PC-3 (cell line): ENCODE measurements at regions not wholly inside any gene's neighbourhood (a gene's known extent, or its start where the extent isn't known, plus 50 kb on each side); places are given as distances from the start of the nearest gene placed in this dataset.

Source experiments
- ATAC-seq: fragments of 200-7000 bp; cut with Tn5 transposase; 2 replicates; pipeline ENCODE4 v1.9.1; 2020; ENCODE audit warnings: mild to moderate bottlenecking, moderate library complexity
- BruUV-seq: library from RNA; stranded (reverse); fragments of 400-500 nt; replicated peaks from 2 replicates; lab custom pipeline; 2021; lab: Mats Ljungman, UMichigan
- CTCF ChIA-PET: fragments of 300-600 bp; sonication (Branson Sonifier 250); formaldehyde crosslinking; loops from one replicate; lab custom pipeline; 2022; ENCODE audit warnings: antibody characterized with exemption; lab: Charles Lee
- POLR2A ChIA-PET: fragments of 300-600 bp; sonication (Branson Sonifier 250); formaldehyde crosslinking; loops from one replicate; lab custom pipeline; 2022; ENCODE audit warnings: antibody characterized with exemption; ENCODE audit not compliant: unreplicated experiment; lab: Charles Lee
- DNase-seq: peaks from one replicate; pipeline ENCODE4 v3.0.0-alpha.2; 2015
- H2AFZ ChIP-seq: fragments of 300-600 bp; sonication (generic); 2 replicates; pipeline ENCODE4 v1.6.0; 2016; ENCODE audit warnings: antibody characterized with exemption, low read length
- H3F3A ChIP-seq: fragments of 300-600 bp; sonication (generic); one replicate; pipeline ENCODE4 v1.6.0; 2017; ENCODE audit warnings: antibody characterized with exemption, low read length, control low read depth, mild to moderate bottlenecking; ENCODE audit not compliant: unreplicated experiment
- H3K27ac ChIP-seq: fragments of 300-600 bp; sonication (generic); 2 replicates; pipeline ENCODE4 v1.5.1; 2016; ENCODE audit warnings: mild to moderate bottlenecking, low read length
- H3K27me3 ChIP-seq: fragments of 300-600 bp; sonication (generic); 2 replicates; pipeline ENCODE4 v1.6.1; 2016; ENCODE audit warnings: low read length, mixed read lengths
- H3K36me3 ChIP-seq: fragments of 300-600 bp; sonication (generic); 2 replicates; pipeline ENCODE4 v1.6.1; 2016; ENCODE audit warnings: low read depth, mixed run types, low read length, mixed read lengths
- H3K4me1 ChIP-seq: fragments of 300-600 bp; sonication (generic); 2 replicates; pipeline ENCODE4 v1.5.1; 2016; ENCODE audit warnings: low read length; ENCODE audit not compliant: insufficient read depth
- H3K4me2 ChIP-seq: fragments of 300-600 bp; sonication (generic); 2 replicates; pipeline ENCODE4 v1.6.0; 2016; ENCODE audit warnings: low read length
- H3K4me3 ChIP-seq: fragments of 300-600 bp; sonication (generic); 2 replicates; pipeline ENCODE4 v1.5.1; 2016; ENCODE audit warnings: mild to moderate bottlenecking, low read length, mixed read lengths
- H3K79me2 ChIP-seq: fragments of 300-600 bp; sonication (generic); 2 replicates; pipeline ENCODE4 v1.6.1; 2017; ENCODE audit warnings: low read length, mixed read lengths
- H3K9ac ChIP-seq: fragments of 300-600 bp; sonication (generic); 2 replicates; pipeline ENCODE4 v1.6.0; 2016; ENCODE audit warnings: mild to moderate bottlenecking, low read length
- H3K9me2 ChIP-seq: fragments of 300-600 bp; sonication (generic); replicated peaks from 2 replicates; pipeline ENCODE4 v1.6.1; 2016; ENCODE audit warnings: mixed run types, low read length, mixed read lengths
- H3K9me3 ChIP-seq: fragments of 300-600 bp; sonication (generic); 2 replicates; pipeline ENCODE4 v1.6.1; 2016; ENCODE audit warnings: low read length, mixed read lengths
- H4K20me1 ChIP-seq: fragments of 300-600 bp; sonication (generic); 2 replicates; pipeline ENCODE4 v1.6.1; 2016; ENCODE audit warnings: low read length, mixed read lengths
- EZH2 ChIP-seq: fragments of 300-600 bp; sonication (generic); IDR thresholded peaks from one replicate; pipeline ENCODE4 v1.6.1; 2017; ENCODE audit warnings: antibody characterized with exemption, mild to moderate bottlenecking, low read length; ENCODE audit not compliant: unreplicated experiment
- EZH2phosphoT487 ChIP-seq: fragments of 300-600 bp; sonication (generic); IDR thresholded peaks from 2 replicates; pipeline ENCODE4 v1.6.1; 2018; ENCODE audit warnings: mild to moderate bottlenecking, antibody characterized with exemption, low read length, borderline replicate concordance
- intact Hi-C: fragments of 100-400 bp; cut with micrococcal nuclease; formaldehyde crosslinking; loops from 2 replicates; pipeline ENCODE4 v1.9.0; 2023
- TF ChIP-seq, protein P1 (sequence below): fragments of 300-600 bp; sonication (generic); conservative IDR thresholded peaks from 2 replicates; pipeline ENCODE4 v1.5.1; 2017; ENCODE audit warnings: antibody characterized with exemption, low read depth, mild to moderate bottlenecking, low read length

DNA sequence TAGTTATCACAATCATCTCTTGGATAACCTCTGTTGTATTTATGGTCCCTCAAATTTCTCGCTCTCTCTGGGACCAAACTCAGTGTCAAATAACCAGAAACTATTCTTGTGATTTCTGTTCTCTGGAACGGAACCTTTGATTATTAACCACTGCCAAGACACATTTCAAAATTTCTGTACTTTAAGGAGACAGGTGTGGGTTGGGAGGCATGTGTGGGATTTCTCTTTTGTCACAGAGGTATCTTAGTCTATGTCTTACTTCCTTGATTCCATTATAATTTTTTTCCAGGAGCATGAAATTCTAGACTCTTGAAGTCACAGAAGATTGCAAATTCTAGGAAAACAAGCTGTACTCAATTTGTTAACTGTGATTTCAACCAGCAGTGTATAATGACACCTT lies 919.0 kb upstream of the B3GALT2 start:
- no peaks in the 10 kb centered on the region for H3F3A ChIP-seq
- H3K36me3 ChIP-seq: no peaks in the 10 kb centered on the region
- intact Hi-C loops: no loop called here
- no peaks in the 10 kb centered on the region for H3K79me2 ChIP-seq
- H3K9ac ChIP-seq: no peak overlapping the region
- H3K9me2 ChIP-seq: no peaks in the 10 kb centered on the region
- no TSS peak for BruUV-seq
- no peak overlapping the region for H3K4me2 ChIP-seq
- H3K27ac ChIP-seq: no peak overlapping the region
- no peaks in the 10 kb centered on the region for H3K4me1 ChIP-seq
- ATAC-seq: no peak
- ChIA-PET CTCF (no interaction called here), POLR2A (no interaction called here)
- H3K27me3 ChIP-seq: no peaks in the 10 kb centered on the region
- H3K9me3 ChIP-seq: no peaks in the 10 kb centered on the region
- H2AFZ ChIP-seq: no peak overlapping the region
- DNase-seq: no peak
- no peak overlapping the region for H3K4me3 ChIP-seq
- no peak for TF ChIP-seq EZH2phosphoT487
- TF ChIP-seq, protein P1, sequence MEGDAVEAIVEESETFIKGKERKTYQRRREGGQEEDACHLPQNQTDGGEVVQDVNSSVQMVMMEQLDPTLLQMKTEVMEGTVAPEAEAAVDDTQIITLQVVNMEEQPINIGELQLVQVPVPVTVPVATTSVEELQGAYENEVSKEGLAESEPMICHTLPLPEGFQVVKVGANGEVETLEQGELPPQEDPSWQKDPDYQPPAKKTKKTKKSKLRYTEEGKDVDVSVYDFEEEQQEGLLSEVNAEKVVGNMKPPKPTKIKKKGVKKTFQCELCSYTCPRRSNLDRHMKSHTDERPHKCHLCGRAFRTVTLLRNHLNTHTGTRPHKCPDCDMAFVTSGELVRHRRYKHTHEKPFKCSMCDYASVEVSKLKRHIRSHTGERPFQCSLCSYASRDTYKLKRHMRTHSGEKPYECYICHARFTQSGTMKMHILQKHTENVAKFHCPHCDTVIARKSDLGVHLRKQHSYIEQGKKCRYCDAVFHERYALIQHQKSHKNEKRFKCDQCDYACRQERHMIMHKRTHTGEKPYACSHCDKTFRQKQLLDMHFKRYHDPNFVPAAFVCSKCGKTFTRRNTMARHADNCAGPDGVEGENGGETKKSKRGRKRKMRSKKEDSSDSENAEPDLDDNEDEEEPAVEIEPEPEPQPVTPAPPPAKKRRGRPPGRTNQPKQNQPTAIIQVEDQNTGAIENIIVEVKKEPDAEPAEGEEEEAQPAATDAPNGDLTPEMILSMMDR: no peak
- TF ChIP-seq EZH2: no peak
- no peaks in the 10 kb centered on the region for H4K20me1 ChIP-seq

DNA sequence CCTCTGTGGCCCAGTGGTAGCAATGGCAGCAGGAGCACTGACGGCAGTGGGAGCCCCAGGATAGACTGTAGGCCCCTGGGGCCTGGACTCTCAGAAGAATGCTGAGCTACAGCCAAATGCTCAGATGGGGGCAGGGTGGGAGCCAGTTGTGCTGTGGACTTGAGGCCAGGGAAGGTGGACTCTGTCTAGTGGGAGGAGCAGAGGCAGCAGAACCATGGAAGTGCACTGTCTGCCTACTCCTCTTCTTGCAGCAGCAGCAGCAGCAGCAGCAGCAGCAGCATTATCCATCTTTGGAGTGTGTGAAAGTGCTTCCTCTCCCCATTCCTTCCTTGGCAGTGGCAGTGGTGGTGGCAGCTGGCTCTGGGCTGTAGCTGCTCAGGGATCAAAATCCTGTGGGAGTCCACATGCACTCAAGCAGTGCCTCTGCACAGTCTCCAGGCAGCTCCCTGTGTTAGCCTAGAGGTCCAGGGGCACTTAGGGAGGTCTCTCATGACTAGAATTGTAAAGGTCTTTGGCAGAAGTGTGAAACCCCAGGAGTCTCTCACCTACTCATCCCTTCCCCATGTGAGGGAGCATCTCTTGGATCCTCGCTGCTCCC lies 917.9 kb upstream of the B3GALT2 start:
- ChIA-PET CTCF (no interaction called here), POLR2A (no interaction called here)
- intact Hi-C loops: loop anchor here (5.0 kb wide), 1 partner anchor 193 kb away; no protein-coding TSS in a partner anchor
- Histone ChIP-seq H3K27me3 (no peaks in the 10 kb centered on the region), H3K36me3 (no peaks in the 10 kb centered on the region), H3K79me2 (no peaks in the 10 kb centered on the region), H3K4me2 (no peak overlapping the region), H3K4me3 (no peak overlapping the region), H3K9me3 (no peaks in the 10 kb centered on the region), H3F3A (no peaks in the 10 kb centered on the region), H3K9me2 (no peaks in the 10 kb centered on the region), H3K27ac (no peak overlapping the region), H3K4me1 (no peaks in the 10 kb centered on the region), H3K9ac (no peak overlapping the region), H2AFZ (no peak overlapping the region), H4K20me1 (no peaks in the 10 kb centered on the region)
- no peak for DNase-seq
- no TSS peak for BruUV-seq
- TF ChIP-seq, protein P1: no peak
- no peak for TF ChIP-seq EZH2
- TF ChIP-seq EZH2phosphoT487: no peak
- ATAC-seq: no peak

DNA sequence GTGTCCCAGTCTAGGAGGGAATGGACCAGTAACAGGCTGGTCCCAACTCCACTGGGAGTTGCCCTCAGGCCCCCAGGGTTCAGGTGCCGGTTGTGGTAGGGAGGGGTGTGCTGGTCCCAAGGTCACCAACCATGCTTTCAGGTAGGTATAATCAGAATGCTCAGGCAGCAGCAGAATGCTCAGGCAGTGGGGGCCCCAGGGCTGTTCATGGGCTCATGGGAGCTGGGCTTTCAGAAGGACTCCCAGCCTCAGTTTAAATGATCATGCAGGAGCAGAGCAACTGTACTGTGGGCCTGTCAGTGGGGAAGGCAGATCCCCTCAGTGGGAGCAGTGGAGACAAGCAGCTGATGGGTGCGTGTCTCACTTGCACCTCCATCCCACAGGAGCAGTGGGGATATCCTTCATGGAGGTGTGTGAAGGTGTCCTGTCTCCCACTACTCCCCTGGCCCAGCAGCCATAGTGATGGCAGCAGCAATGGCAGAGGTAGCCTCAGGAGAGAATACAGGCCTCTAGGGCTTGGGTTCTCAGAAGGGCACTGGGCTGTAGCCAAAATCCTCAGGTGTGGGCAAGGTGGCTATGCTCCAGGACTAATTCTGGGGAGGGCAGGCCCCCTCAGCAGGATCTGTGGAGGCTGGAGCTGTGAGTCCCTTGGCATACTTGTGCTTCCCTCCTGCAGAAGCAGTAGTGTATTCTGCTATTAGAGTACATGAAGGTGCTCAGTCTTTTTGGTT lies 917.3 kb upstream of the B3GALT2 start:
- Histone ChIP-seq H3K79me2 (no peaks in the 10 kb centered on the region), H3K36me3 (no peaks in the 10 kb centered on the region), H3K9me2 (no peaks in the 10 kb centered on the region), H4K20me1 (no peaks in the 10 kb centered on the region), H3K4me3 (no peak overlapping the region), H2AFZ (no peak overlapping the region), H3F3A (no peaks in the 10 kb centered on the region), H3K4me2 (no peak overlapping the region), H3K9ac (no peak overlapping the region), H3K9me3 (no peaks in the 10 kb centered on the region), H3K27ac (no peak overlapping the region), H3K4me1 (no peaks in the 10 kb centered on the region), H3K27me3 (no peaks in the 10 kb centered on the region)
- DNase-seq (no peak), ATAC-seq (no peak)
- ChIA-PET POLR2A (no interaction called here), CTCF (no interaction called here)
- TF ChIP-seq EZH2 (no peak), EZH2phosphoT487 (no peak)
- TF ChIP-seq, protein P1: no peak
- BruUV-seq: no TSS peak
- intact Hi-C loops: loop anchor here (5.0 kb wide), 1 partner anchor 194 kb away; no protein-coding TSS in a partner anchor
